SK-N-SH treated with all-trans-retinoic acid at 6 μM for 48 hours (cell line): ENCODE measurements at regions not wholly inside any gene's neighbourhood (a gene's known extent, or its start where the extent isn't known, plus 50 kb on each side); places are given as distances from the start of the nearest gene placed in this dataset.
A peak's percentile ranks its signal among the peaks of the same experiment; 100 is the strongest.
"Not testable (repeated sequence)": the region's sequence is repeated elsewhere in the genome, so short reads cannot be mapped to it uniquely, and the experiment has no call there.

Source experiments
- ATAC-seq: fragments of 200-7000 bp; cut with Tn5 transposase; 3 replicates; pipeline ENCODE4 v1.9.1; 2020; ENCODE audit warnings: mild to moderate bottlenecking, moderate library complexity
- ARNTL ChIP-seq: fragments of 450-650 bp; formaldehyde crosslinking; IDR thresholded peaks from 2 replicates; pipeline ENCODE4 v1.5.0; 2020; ENCODE audit warnings: low read depth, mild to moderate bottlenecking, moderate library complexity, borderline replicate concordance
- BACH2 ChIP-seq: fragments of 250-450 bp; sonication (Bioruptor Pico); IDR thresholded peaks from 2 replicates; pipeline ENCODE4 v1.9.0; 2021; ENCODE audit warnings: mild to moderate bottlenecking, borderline replicate concordance
- CREB5 ChIP-seq: fragments of 250-450 bp; sonication (Bioruptor Pico); IDR thresholded peaks from 2 replicates; pipeline ENCODE4 v1.5.1; 2020; ENCODE audit warnings: low read depth, mild to moderate bottlenecking, moderate library complexity
- CSDC2 ChIP-seq: fragments of 250-450 bp; sonication (Bioruptor Pico); IDR thresholded peaks from 2 replicates; pipeline ENCODE4 v1.5.0; 2020; ENCODE audit warnings: mild to moderate bottlenecking, moderate library complexity
- ESRRG ChIP-seq: fragments of 250-450 bp; sonication (Bioruptor Pico); IDR thresholded peaks from 2 replicates; pipeline ENCODE4 v1.6.1; 2021; ENCODE audit warnings: mild to moderate bottlenecking
- GLIS3 ChIP-seq: fragments of 250-450 bp; sonication (Bioruptor Pico); IDR thresholded peaks from 2 replicates; pipeline ENCODE4 v1.5.0; 2020; ENCODE audit warnings: mild to moderate bottlenecking, moderate library complexity
- POU6F1 ChIP-seq: fragments of 250-450 bp; sonication (Bioruptor Pico); IDR thresholded peaks from 2 replicates; pipeline ENCODE4 v1.8.0; 2021; ENCODE audit warnings: low read depth, mild to moderate bottlenecking, moderate library complexity, borderline replicate concordance
- PPARA ChIP-seq: fragments of 250-450 bp; sonication (Bioruptor Pico); IDR thresholded peaks from 2 replicates; pipeline ENCODE4 v1.5.0; 2020; ENCODE audit warnings: mild to moderate bottlenecking, borderline replicate concordance
- RARB ChIP-seq: fragments of 250-450 bp; sonication (Bioruptor Pico); IDR thresholded peaks from 2 replicates; pipeline ENCODE4 v1.8.0; 2021; ENCODE audit warnings: mild to moderate bottlenecking, moderate library complexity
- SNAI2 ChIP-seq: fragments of 250-450 bp; sonication (Bioruptor Pico); IDR thresholded peaks from 2 replicates; pipeline ENCODE4 v1.5.0; 2020; ENCODE audit warnings: mild to moderate bottlenecking, moderate library complexity
- TCF4 ChIP-seq: fragments of 250-450 bp; sonication (Bioruptor Pico); IDR thresholded peaks from 2 replicates; pipeline ENCODE4 v1.8.0; 2021; ENCODE audit warnings: mild to moderate bottlenecking, moderate library complexity, borderline replicate concordance
- TSHZ2 ChIP-seq: fragments of 250-450 bp; sonication (Bioruptor Pico); IDR thresholded peaks from 2 replicates; pipeline ENCODE4 v1.5.0; 2020; ENCODE audit warnings: mild to moderate bottlenecking, moderate library complexity
- ZC3H10 ChIP-seq: fragments of 250-450 bp; sonication (Bioruptor Pico); IDR thresholded peaks from 2 replicates; pipeline ENCODE4 v1.5.1; 2021; ENCODE audit warnings: mild to moderate bottlenecking, moderate library complexity
- ZFP3 ChIP-seq: fragments of 250-450 bp; sonication (Bioruptor Pico); IDR thresholded peaks from 2 replicates; pipeline ENCODE4 v1.5.0; 2020; ENCODE audit warnings: mild to moderate bottlenecking, moderate library complexity
- ZFP30 ChIP-seq: fragments of 450-650 bp; formaldehyde crosslinking; IDR thresholded peaks from 2 replicates; pipeline ENCODE4 v1.5.0; 2022; ENCODE audit warnings: mild to moderate bottlenecking, moderate library complexity
- ZNF565 ChIP-seq: fragments of 450-650 bp; formaldehyde crosslinking; conservative IDR thresholded peaks from 2 replicates; pipeline ENCODE4 v1.5.0; 2020; ENCODE audit warnings: low read depth, mild to moderate bottlenecking, moderate library complexity
- ZNF70 ChIP-seq: fragments of 450-650 bp; formaldehyde crosslinking; IDR thresholded peaks from 2 replicates; pipeline ENCODE4 v1.5.0; 2020; ENCODE audit warnings: mild to moderate bottlenecking, moderate library complexity
- ZNF8 ChIP-seq: fragments of 450-650 bp; formaldehyde crosslinking; IDR thresholded peaks from 2 replicates; pipeline ENCODE4 v1.5.0; 2020; ENCODE audit warnings: mild to moderate bottlenecking, moderate library complexity

- ATAC-seq, result no peak
These were observed 1590.7 kb downstream of the STIM2 start for GRCh38 chr4:28451346-28451745.

GRCh38 chr4:28462766-28463700 is 1602.4 kb downstream of the STIM2 start:
- peak; percentile 58 for ATAC-seq
- TF ChIP-seq ZNF565 (CRISPR knock-in tag), result no peak
- no peak for TF ChIP-seq ESRRG (CRISPR knock-in tag)
- TF ChIP-seq GLIS3 (CRISPR knock-in tag), result no peak
- no peak for TF ChIP-seq CSDC2 (CRISPR knock-in tag)
- no peak for TF ChIP-seq SNAI2 (CRISPR knock-in tag)
- TF ChIP-seq BACH2, result no peak
- TF ChIP-seq, all 23 proteins: peak for 0

More at GRCh38 chr4:28451346-28451745, 1590.7 kb downstream of the STIM2 start:
- TF ChIP-seq RARB (CRISPR knock-in tag) (no peak), ZFP30 (CRISPR knock-in tag) (no peak), SNAI2 (CRISPR knock-in tag) (no peak), BACH2 (no peak), TCF4 (CRISPR knock-in tag) (no peak), CREB5 (no peak), GLIS3 (CRISPR knock-in tag) (no peak), ESRRG (CRISPR knock-in tag) (no peak), ZFP3 (CRISPR knock-in tag) (no peak), ZC3H10 (CRISPR knock-in tag) (no peak), PPARA (CRISPR knock-in tag) (no peak), TSHZ2 (CRISPR knock-in tag) (no peak)

GRCh38 chr4:28464823-28465222 is 1604.2 kb downstream of the STIM2 start:
- TF ChIP-seq ZNF8 (no peak), ZNF565 (CRISPR knock-in tag) (no peak), ARNTL (CRISPR knock-in tag) (no peak), TSHZ2 (CRISPR knock-in tag) (no peak), ZFP3 (CRISPR knock-in tag) (no peak), ZNF70 (CRISPR knock-in tag) (no peak), SNAI2 (CRISPR knock-in tag) (no peak), PPARA (CRISPR knock-in tag) (no peak), CSDC2 (CRISPR knock-in tag) (no peak), POU6F1 (CRISPR knock-in tag) (no peak), BACH2 (no peak)
- ATAC-seq, result no peak

GRCh38 chr4:28466886-28467285 is 1606.2 kb downstream of the STIM2 start:
- ATAC-seq, result not testable (repeated sequence)
